SK-N-SH (cell line): ENCODE measurements at regions not wholly inside any gene's neighbourhood (a gene's known extent, or its start where the extent isn't known, plus 50 kb on each side); places are given as distances from the start of the nearest gene placed in this dataset.

ENCODE experiments used
- CTCF ChIA-PET: fragments of 300-600, 350-600 bp; formaldehyde crosslinking; extraction: SDS; loops from one replicate; lab custom pipeline; 2021; lab: Yijun Ruan, JAX
- POLR2A ChIA-PET: fragments of 350-600 bp; sonication (Branson Sonifier 250); formaldehyde crosslinking; extraction: SDS; loops from one replicate; lab custom pipeline; 2020; ENCODE audit warnings: antibody characterized with exemption, inconsistent platforms; lab: Yijun Ruan, JAX
- DNase-seq: peaks from one replicate; pipeline ENCODE4 v3.0.0; 2012
- H2AFZ ChIP-seq: fragments of 200-600 bp; sonication (generic); 2 replicates; pipeline ENCODE4 v1.8.1; 2016; ENCODE audit warnings: antibody characterized with exemption, mild to moderate bottlenecking, low read depth
- H3F3A ChIP-seq: fragments of 200-600 bp; sonication (generic); replicated peaks from 2 replicates; pipeline ENCODE3; 2016; ENCODE audit warnings: antibody characterized with exemption, mild to moderate bottlenecking; ENCODE audit not compliant: insufficient read depth
- H3K27ac ChIP-seq, 2 experiments: fragments of 200-500 bp in 1 of 2; fragments of 200-600 bp in 1 of 2; sonication (Bioruptor generic) in 1 of 2; sonication (generic), shearing (Covaris generic) in 1 of 2; 2 replicates each; pipeline versions ENCODE4 v1.5.1 to v1.6.1; 2014 to 2016; ENCODE audit warnings: low read depth in 2 of 2, inconsistent platforms in 1 of 2, low read length in 1 of 2, mild to moderate bottlenecking in 1 of 2, mixed read lengths in 1 of 2
- H3K27me3 ChIP-seq: fragments of 200-600 bp; sonication (generic), shearing (Covaris generic); 2 replicates; pipeline ENCODE4 v1.6.1; 2016; ENCODE audit warnings: mixed run types; ENCODE audit not compliant: insufficient read depth
- H3K36me3 ChIP-seq, 2 experiments: fragments of 200-500 bp in 1 of 2; fragments of 200-600 bp in 1 of 2; sonication (Bioruptor generic) in 1 of 2; sonication (generic) in 1 of 2; replicated peaks in 1 of 2; 2 replicates each; pipeline versions ENCODE3 to v1.5.1; 2014 to 2016; ENCODE audit warnings: low read length in 1 of 2, mild to moderate bottlenecking in 1 of 2; ENCODE audit not compliant: insufficient read depth in 2 of 2, control insufficient read depth in 1 of 2
- H3K4me1 ChIP-seq, 2 experiments: fragments of 200-500 bp in 1 of 2; fragments of 200-600 bp in 1 of 2; sonication (Bioruptor generic) in 1 of 2; sonication (generic), shearing (Covaris generic) in 1 of 2; 2 replicates each; pipeline versions ENCODE4 v1.5.1 to v1.6.1; 2014 to 2016; ENCODE audit warnings: low read depth in 1 of 2, low read length in 1 of 2, mixed run types in 1 of 2; ENCODE audit not compliant: insufficient read depth in 2 of 2, control insufficient read depth in 1 of 2
- H3K4me2 ChIP-seq: fragments of 200-600 bp; sonication (generic), shearing (Covaris generic); 2 replicates; pipeline ENCODE4 v1.6.1; 2017; ENCODE audit warnings: mixed run types
- H3K4me3 ChIP-seq, 2 experiments: fragments of 200-500 bp in 1 of 2; fragments of 200-600 bp in 1 of 2; sonication (Bioruptor generic) in 1 of 2; sonication (generic), shearing (Covaris generic) in 1 of 2; 2 replicates each; pipeline versions ENCODE4 v1.5.1 to v1.8.1; 2014 to 2016; ENCODE audit warnings: low read depth in 2 of 2, inconsistent platforms in 1 of 2, low read length in 1 of 2, mild to moderate bottlenecking in 1 of 2, mixed read lengths in 1 of 2, moderate library complexity in 1 of 2
- H3K79me2 ChIP-seq: fragments of 200-600 bp; sonication (generic); 2 replicates; pipeline ENCODE4 v1.8.1; 2017; ENCODE audit warnings: mild to moderate bottlenecking; ENCODE audit not compliant: insufficient read depth
- H3K9ac ChIP-seq: fragments of 200-600 bp; sonication (generic); 2 replicates; pipeline ENCODE4 v1.6.1; 2017; ENCODE audit warnings: mixed run types
- H3K9me2 ChIP-seq: fragments of 200-600 bp; sonication (generic); 2 replicates; pipeline ENCODE4 v1.6.1; 2017; ENCODE audit warnings: mixed run types
- H3K9me3 ChIP-seq: fragments of 200-600 bp; sonication (generic); 2 replicates; pipeline ENCODE4 v1.6.1; 2017; ENCODE audit warnings: mixed run types, mild to moderate bottlenecking, moderate library complexity
- H4K20me1 ChIP-seq: fragments of 200-600 bp; sonication (generic); 2 replicates; pipeline ENCODE4 v1.6.1; 2017; ENCODE audit warnings: mild to moderate bottlenecking, mixed run types; ENCODE audit not compliant: insufficient read depth
- ELF1 ChIP-seq: IDR thresholded peaks from 2 replicates; pipeline ENCODE4 v1.4.0; 2012
- EP300 ChIP-seq, 2 experiments: IDR thresholded peaks; 2 replicates each; pipeline versions ENCODE4 v1.4.0 to v1.6.1; 2012; ENCODE audit warnings: borderline replicate concordance in 1 of 2, low read depth in 1 of 2, low read length in 1 of 2
- FOSL2 ChIP-seq: IDR thresholded peaks from 2 replicates; pipeline ENCODE4 v1.4.0; 2012; ENCODE audit warnings: low read depth, mild to moderate bottlenecking, moderate library complexity, borderline replicate concordance
- FOXJ3 ChIP-seq: sonication (generic); formaldehyde crosslinking; IDR thresholded peaks from 2 replicates; pipeline ENCODE4 v1.5.1; 2020; ENCODE audit warnings: mild to moderate bottlenecking, missing genetic modification reagents
- JUND ChIP-seq: IDR thresholded peaks from 2 replicates; pipeline ENCODE4 v1.4.0; 2012
- MAX ChIP-seq: IDR thresholded peaks from 2 replicates; pipeline ENCODE4 v1.4.0; 2012; ENCODE audit warnings: low read depth
- PBX3 ChIP-seq: IDR thresholded peaks from 2 replicates; pipeline ENCODE4; 2012
- RCOR1 ChIP-seq: fragments of 150-350 bp; IDR thresholded peaks from 2 replicates; pipeline ENCODE4 v1.6.1; 2017; ENCODE audit warnings: antibody characterized with exemption, low read length
- RFX5 ChIP-seq: IDR thresholded peaks from 2 replicates; pipeline ENCODE4 v1.6.1; 2012; ENCODE audit warnings: mild to moderate bottlenecking, improper control_type of control experiment, low read length
- SIN3A ChIP-seq: IDR thresholded peaks from 2 replicates; pipeline ENCODE4 v1.6.1; 2012; ENCODE audit warnings: low read depth, mild to moderate bottlenecking, low read length, moderate library complexity, borderline replicate concordance
- SMC3 ChIP-seq: IDR thresholded peaks from 2 replicates; pipeline ENCODE4 v1.6.1; 2012; ENCODE audit warnings: low read depth, low read length, improper control_type of control experiment
- TCF12 ChIP-seq: IDR thresholded peaks from 2 replicates; pipeline ENCODE4 v1.4.0; 2012
- TEAD4 ChIP-seq: IDR thresholded peaks from 2 replicates; pipeline ENCODE4 v1.4.0; 2012; ENCODE audit warnings: mild to moderate bottlenecking, borderline replicate concordance; ENCODE audit not compliant: insufficient read depth
- USF1 ChIP-seq: IDR thresholded peaks from 2 replicates; pipeline ENCODE4 v1.4.0; 2012; ENCODE audit warnings: low read depth, borderline replicate concordance
- YY1 ChIP-seq: IDR thresholded peaks from 2 replicates; pipeline ENCODE4 v1.4.0; 2012; ENCODE audit warnings: low read depth, mild to moderate bottlenecking
- ZBTB33 ChIP-seq: IDR thresholded peaks from 2 replicates; pipeline ENCODE4 v1.4.0; 2012; ENCODE audit warnings: low read depth, borderline replicate concordance
- WGBS: methylation state at CpG from one replicate; pipeline ENCODE4 v1.1.6; 2017; ENCODE audit warnings: low lambda C conversion rate; 5-methylcytosine and 5-hydroxymethylcytosine counted together
- small RNA-seq, 7 experiments: library from RNA; depleted of rRNA; stranded (forward); fragments of <200 nt; gene quantifications; one replicate each; pipeline ENCODE3, GENCODE V24; 2012

- H3K4me2 ChIP-seq, result no peak overlapping the region
- no peaks in the 10 kb centered on the region for H3K4me1 ChIP-seq
- no peaks in the 10 kb centered on the region for H3K79me2 ChIP-seq
- H3K9me3 ChIP-seq, result no peaks in the 10 kb centered on the region
- TF ChIP-seq RCOR1 (no peak), MAX (no peak), ZBTB33 (no peak), YY1 (no peak), FOSL2 (no peak), SIN3A (no peak), PBX3 (no peak), EP300 (IDR thresholded peaks at IDR 0.05; ENCODE audit: borderline replicate concordance in 1 of 2, low read depth in 1 of 2, low read length in 1 of 2) (no peak)
- TF ChIP-seq, all 33 proteins: peak for 0
- Histone ChIP-seq H3K27me3 (no peaks in the 10 kb centered on the region), H3K27ac (no peak overlapping the region), H2AFZ (no peak overlapping the region), H3K9ac (no peak overlapping the region), H3K9me2 (no peaks in the 10 kb centered on the region), H3K4me3 (no peak overlapping the region), H3F3A (no peaks in the 10 kb centered on the region), H4K20me1 (no peaks in the 10 kb centered on the region), H3K36me3 (no peaks in the 10 kb centered on the region)
- POLR2A ChIA-PET, result no interaction called here
- 0% methylated on average over 2 of the region's 2 CpGs for WGBS
- CTCF ChIA-PET, result no interaction called here
- DNase-seq, result no peak
Measured at GRCh38 chr5:11958321-11958720, 54.1 kb upstream of the CTNND2 start.

GRCh38 chr5:11955331-11955730 lies 51.1 kb upstream of the CTNND2 start:
- Histone ChIP-seq H3K9me3 (no peaks in the 10 kb centered on the region), H3K27ac (no peak overlapping the region), H3K79me2 (no peaks in the 10 kb centered on the region), H3K4me2 (no peak overlapping the region), H3K4me1 (no peaks in the 10 kb centered on the region), H3K9ac (no peak overlapping the region), H3K4me3 (no peak overlapping the region), H3F3A (no peaks in the 10 kb centered on the region), H4K20me1 (no peaks in the 10 kb centered on the region), H3K27me3 (no peaks in the 10 kb centered on the region), H3K9me2 (no peaks in the 10 kb centered on the region), H3K36me3 (no peaks in the 10 kb centered on the region), H2AFZ (no peak overlapping the region)
- CTCF ChIA-PET, result no interaction called here
- no peak for DNase-seq
- TF ChIP-seq TEAD4, result no peak
- no peak for TF ChIP-seq ELF1
- TF ChIP-seq JUND, result no peak
- TF ChIP-seq SMC3, result no peak
- no peak for TF ChIP-seq TCF12
- TF ChIP-seq FOXJ3 (CRISPR knock-in tag), result no peak
- no peak for TF ChIP-seq USF1
- no peak for TF ChIP-seq RFX5
- TF ChIP-seq SIN3A, result no peak
- POLR2A ChIA-PET, result no interaction called here

Small RNA genes in the stretch of these regions (small RNA-seq; reads per million reads assigned to genes)
- 0 reads per million in 7 experiments for gene RNU6-679P
